ENCODE measurements at regions not wholly inside any gene's neighbourhood (a gene's known extent, or its start where the extent isn't known, plus 50 kb on each side); places are given as distances from the start of the nearest gene placed in this dataset.

GRCh38 chr5:164233791-164234190 lies 728.4 kb downstream of the MAT2B start:
- Histone ChIP-seq H3K9me3 (ENCODE audit: insufficient read depth, low read length) (no peaks in the 10 kb centered on the region), H3F3A (ENCODE audit: insufficient read depth) (peaks cover 3% of the 10 kb centered on the region; the same call in 1 of the 2 replicates), H3K79me2 (ENCODE audit: insufficient read depth, low read length) (no peaks in the 10 kb centered on the region), H4K20me1 (ENCODE audit: low read depth, low read length) (no peaks in the 10 kb centered on the region), H3K4me3 (ENCODE audit: insufficient read depth, low read length, poor library complexity, severe bottlenecking) (no peak overlapping the region), H3K9ac (ENCODE audit: low read length) (no peak overlapping the region), H3K27ac (ENCODE audit: low read depth, low read length) (no peak overlapping the region), H3K27me3 (ENCODE audit: low read length) (no peaks in the 10 kb centered on the region), H3K4me2 (ENCODE audit: low read depth, low read length, poor library complexity, severe bottlenecking) (no peak overlapping the region), H2AFZ (ENCODE audit: low read depth, low read length, severe bottlenecking) (no peak overlapping the region), H3K36me3 (ENCODE audit: low read length) (no peaks in the 10 kb centered on the region), H3K9me2 (replicated peaks; ENCODE audit: insufficient read depth, low read length) (no peaks in the 10 kb centered on the region)
- TF ChIP-seq EZH2phosphoT487 (conservative IDR thresholded peaks at IDR 0.05; ENCODE audit: low read length) = no peak
- no peak for TF ChIP-seq CTCF (IDR thresholded peaks at IDR 0.05; ENCODE audit: insufficient read depth, low read length, poor library complexity, severe bottlenecking)

GRCh38 chr5:164234321-164234720 lies 728.9 kb downstream of the MAT2B start:
- H3K27ac ChIP-seq (ENCODE audit: low read depth, low read length) = no peak overlapping the region
- H3K79me2 ChIP-seq (ENCODE audit: insufficient read depth, low read length) = no peaks in the 10 kb centered on the region
- H3K27me3 ChIP-seq (ENCODE audit: low read length) = no peaks in the 10 kb centered on the region
- no peaks in the 10 kb centered on the region for H3K9me2 ChIP-seq (replicated peaks; ENCODE audit: insufficient read depth, low read length)
- no peaks in the 10 kb centered on the region for H3K9me3 ChIP-seq (ENCODE audit: insufficient read depth, low read length)
- no peaks in the 10 kb centered on the region for H3K36me3 ChIP-seq (ENCODE audit: low read length)
- no peak for TF ChIP-seq EZH2phosphoT487 (conservative IDR thresholded peaks at IDR 0.05; ENCODE audit: low read length)
- TF ChIP-seq CTCF (IDR thresholded peaks at IDR 0.05; ENCODE audit: insufficient read depth, low read length, poor library complexity, severe bottlenecking) = no peak
- H4K20me1 ChIP-seq (ENCODE audit: low read depth, low read length) = no peaks in the 10 kb centered on the region
- no peak overlapping the region for H3K4me3 ChIP-seq (ENCODE audit: insufficient read depth, low read length, poor library complexity, severe bottlenecking)
- H2AFZ ChIP-seq (ENCODE audit: low read depth, low read length, severe bottlenecking) = no peak overlapping the region
- no peak overlapping the region for H3K9ac ChIP-seq (ENCODE audit: low read length)
- no peak overlapping the region for H3K4me2 ChIP-seq (ENCODE audit: low read depth, low read length, poor library complexity, severe bottlenecking)
- H3F3A ChIP-seq (ENCODE audit: insufficient read depth) = peaks cover 3% of the 10 kb centered on the region; the same call in 1 of the 2 replicates

GRCh38 chr5:164235300-164235891 lies 730.0 kb downstream of the MAT2B start:
- Histone ChIP-seq H3K9ac (ENCODE audit: low read length) (no peak overlapping the region), H3K4me2 (ENCODE audit: low read depth, low read length, poor library complexity, severe bottlenecking) (no peak overlapping the region), H3F3A (ENCODE audit: insufficient read depth) (peaks cover 3% of the 10 kb centered on the region; the same call in 1 of the 2 replicates), H3K36me3 (ENCODE audit: low read length) (no peaks in the 10 kb centered on the region), H3K27ac (ENCODE audit: low read depth, low read length) (no peak overlapping the region), H3K79me2 (ENCODE audit: insufficient read depth, low read length) (no peaks in the 10 kb centered on the region), H4K20me1 (ENCODE audit: low read depth, low read length) (no peaks in the 10 kb centered on the region), H2AFZ (ENCODE audit: low read depth, low read length, severe bottlenecking) (no peak overlapping the region), H3K4me3 (ENCODE audit: insufficient read depth, low read length, poor library complexity, severe bottlenecking) (no peak overlapping the region), H3K27me3 (ENCODE audit: low read length) (no peaks in the 10 kb centered on the region), H3K9me2 (replicated peaks; ENCODE audit: insufficient read depth, low read length) (no peaks in the 10 kb centered on the region), H3K9me3 (ENCODE audit: insufficient read depth, low read length) (no peaks in the 10 kb centered on the region)
- TF ChIP-seq EZH2phosphoT487 (conservative IDR thresholded peaks at IDR 0.05; ENCODE audit: low read length) (no peak), CTCF (IDR thresholded peaks at IDR 0.05; ENCODE audit: insufficient read depth, low read length, poor library complexity, severe bottlenecking) (no peak)

Measured in SU-DHL-6 (cell line).